IPS-18c (cell line): ENCODE measurements at regions not wholly inside any gene's neighbourhood (a gene's known extent, or its start where the extent isn't known, plus 50 kb on each side); places are given as distances from the start of the nearest gene placed in this dataset.

Experiments used
- H3K4me3 ChIP-seq: 2 replicates; pipeline ENCODE4 v1.7.0; 2013; ENCODE audit warnings: low read depth, mild to moderate bottlenecking, low read length, moderate library complexity; ENCODE audit not compliant: insufficient read depth
- H3K9me3 ChIP-seq: one replicate; pipeline ENCODE4 v1.6.1; 2013; ENCODE audit warnings: mild to moderate bottlenecking, low read length, moderate library complexity; ENCODE audit not compliant: control insufficient read depth, insufficient read depth

DNA sequence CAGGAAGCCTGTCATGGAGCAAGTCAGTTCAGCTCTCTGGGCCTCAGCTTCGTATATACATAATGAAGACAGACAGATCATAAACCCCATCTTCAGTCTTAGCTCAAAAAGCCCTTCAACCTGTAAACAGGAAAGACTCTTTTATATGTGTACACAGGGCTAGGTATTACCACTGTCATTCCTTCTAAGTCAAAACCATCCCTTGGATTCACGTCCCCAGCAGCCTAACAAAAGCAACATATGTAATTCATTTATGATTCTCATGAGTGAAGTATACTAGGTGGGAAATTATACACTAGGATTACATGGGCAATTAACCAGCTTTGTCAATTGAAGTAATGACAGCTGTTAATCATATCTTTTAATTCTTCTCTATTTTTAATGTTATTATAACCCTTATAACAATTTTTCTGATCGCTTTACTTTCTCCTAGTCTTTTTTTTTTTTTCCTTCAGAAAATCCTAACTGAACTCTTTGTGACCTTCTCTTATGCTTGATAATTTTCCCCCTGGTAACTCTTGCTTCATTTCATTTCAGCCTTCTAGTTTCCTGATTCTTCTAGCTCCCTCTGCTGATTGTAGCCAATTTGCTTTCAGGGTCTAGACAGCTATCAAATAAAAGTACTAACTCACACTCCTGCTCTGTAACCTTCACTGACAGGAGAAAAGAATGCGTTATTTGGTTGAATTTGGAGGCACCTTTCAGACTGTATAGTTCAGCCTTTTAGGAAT, 99.7 kb downstream of the RBM43 start:
- H3K9me3 ChIP-seq = no peaks in the 10 kb centered on the region
- no peak overlapping the region for H3K4me3 ChIP-seq

DNA sequence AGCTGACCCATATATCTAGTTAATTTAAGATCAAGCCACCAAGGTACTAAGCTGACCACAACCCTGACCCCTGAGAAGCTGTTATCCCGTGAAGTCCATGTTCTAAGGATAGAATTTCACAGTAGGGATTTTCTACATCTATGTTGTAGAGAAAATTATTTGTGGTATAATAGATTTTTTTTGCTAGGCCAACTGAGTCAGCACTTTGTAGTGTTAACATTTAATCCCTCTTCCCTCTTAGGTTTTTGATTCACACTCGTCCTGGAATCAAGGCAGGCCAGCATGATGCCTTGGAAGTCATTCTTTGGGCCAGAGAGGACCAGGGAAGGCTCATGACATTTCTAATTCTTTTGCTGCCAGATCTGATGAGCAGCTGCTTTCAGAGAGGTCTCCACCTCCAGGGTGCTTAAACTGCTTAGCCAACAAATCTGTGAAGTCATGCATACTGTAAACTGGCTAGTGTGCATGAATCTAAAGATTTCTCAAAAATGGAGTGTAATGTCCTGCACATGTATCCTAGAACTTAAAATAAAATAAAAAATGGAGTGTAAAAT, 102.5 kb downstream of the RBM43 start:
- Histone ChIP-seq H3K9me3 (no peaks in the 10 kb centered on the region), H3K4me3 (no peak overlapping the region)

DNA sequence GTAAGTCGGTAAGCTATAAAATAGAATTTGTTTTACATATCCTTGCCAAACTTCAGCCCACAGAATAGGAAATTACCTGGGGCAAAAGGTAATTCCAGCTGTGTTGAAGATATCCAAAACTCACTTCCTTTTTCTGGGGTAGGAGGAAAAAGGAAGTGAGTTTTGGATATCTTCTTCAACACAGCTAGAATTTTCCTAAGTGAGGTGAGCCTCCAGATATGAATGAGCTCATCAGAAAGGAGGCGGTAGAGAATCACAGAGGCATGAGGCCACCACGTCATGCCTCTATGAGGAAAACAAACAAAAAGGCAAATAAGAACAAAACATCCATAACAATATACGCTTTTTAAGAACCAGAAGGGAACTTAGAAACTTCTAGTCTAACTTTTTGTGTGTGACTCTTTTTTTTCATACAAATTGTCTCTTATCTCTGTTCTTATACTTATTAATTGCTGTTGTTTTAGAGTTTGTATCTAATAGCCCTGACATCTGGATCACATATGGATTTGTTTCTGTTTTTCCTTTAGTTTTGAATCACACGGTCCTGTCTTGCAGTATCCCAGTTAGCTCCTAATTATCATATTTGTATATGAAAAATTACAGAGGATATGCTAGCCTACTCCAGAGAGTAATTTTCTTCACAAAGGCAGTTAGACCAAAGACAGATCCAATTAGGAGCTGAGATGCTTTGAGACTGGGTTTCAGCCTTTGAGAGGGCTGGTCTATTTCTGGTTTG, 104.5 kb downstream of the RBM43 start:
- Histone ChIP-seq H3K9me3 (no peaks in the 10 kb centered on the region), H3K4me3 (no peak overlapping the region)

DNA sequence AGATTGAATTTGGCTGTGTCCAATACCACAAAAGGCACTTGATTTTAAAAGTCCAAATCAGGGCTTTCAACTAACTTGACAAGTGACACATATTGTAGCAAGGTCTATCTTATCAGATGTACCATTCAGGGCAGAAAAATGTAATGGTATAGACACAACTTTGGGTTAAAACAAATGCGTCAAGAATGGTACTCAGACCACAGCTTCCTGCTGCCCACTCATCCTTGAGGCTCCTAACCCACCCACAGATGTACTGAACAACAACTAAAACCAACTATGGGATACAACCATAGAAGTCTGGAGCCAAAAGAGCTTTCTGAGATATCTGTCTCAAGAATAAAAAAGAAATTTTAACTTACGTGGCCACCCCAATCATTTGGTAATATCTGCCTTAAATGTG, 105.2 kb downstream of the RBM43 start:
- no peaks in the 10 kb centered on the region for H3K9me3 ChIP-seq
- H3K4me3 ChIP-seq = no peak overlapping the region

DNA sequence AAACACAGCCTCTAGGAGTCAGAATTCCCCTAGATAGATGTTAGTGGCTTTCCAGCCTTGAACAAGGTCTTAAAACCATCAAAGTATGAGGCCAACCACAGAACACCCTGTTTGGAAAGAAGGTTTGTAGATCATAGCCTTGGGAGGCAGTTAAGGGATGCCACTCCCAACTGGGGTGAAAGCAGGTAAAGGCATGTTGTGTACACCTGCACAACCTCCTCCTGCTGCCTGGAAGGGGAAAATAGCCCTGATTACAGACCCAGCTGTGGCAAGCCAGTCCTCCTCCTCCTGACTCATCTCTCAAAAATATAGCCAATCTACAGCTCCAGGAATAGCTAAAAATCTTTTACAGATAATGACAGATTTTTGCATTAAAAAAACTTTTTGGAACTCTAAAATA, 108.1 kb downstream of the RBM43 start:
- no peaks in the 10 kb centered on the region for H3K9me3 ChIP-seq
- H3K4me3 ChIP-seq = no peak overlapping the region

DNA sequence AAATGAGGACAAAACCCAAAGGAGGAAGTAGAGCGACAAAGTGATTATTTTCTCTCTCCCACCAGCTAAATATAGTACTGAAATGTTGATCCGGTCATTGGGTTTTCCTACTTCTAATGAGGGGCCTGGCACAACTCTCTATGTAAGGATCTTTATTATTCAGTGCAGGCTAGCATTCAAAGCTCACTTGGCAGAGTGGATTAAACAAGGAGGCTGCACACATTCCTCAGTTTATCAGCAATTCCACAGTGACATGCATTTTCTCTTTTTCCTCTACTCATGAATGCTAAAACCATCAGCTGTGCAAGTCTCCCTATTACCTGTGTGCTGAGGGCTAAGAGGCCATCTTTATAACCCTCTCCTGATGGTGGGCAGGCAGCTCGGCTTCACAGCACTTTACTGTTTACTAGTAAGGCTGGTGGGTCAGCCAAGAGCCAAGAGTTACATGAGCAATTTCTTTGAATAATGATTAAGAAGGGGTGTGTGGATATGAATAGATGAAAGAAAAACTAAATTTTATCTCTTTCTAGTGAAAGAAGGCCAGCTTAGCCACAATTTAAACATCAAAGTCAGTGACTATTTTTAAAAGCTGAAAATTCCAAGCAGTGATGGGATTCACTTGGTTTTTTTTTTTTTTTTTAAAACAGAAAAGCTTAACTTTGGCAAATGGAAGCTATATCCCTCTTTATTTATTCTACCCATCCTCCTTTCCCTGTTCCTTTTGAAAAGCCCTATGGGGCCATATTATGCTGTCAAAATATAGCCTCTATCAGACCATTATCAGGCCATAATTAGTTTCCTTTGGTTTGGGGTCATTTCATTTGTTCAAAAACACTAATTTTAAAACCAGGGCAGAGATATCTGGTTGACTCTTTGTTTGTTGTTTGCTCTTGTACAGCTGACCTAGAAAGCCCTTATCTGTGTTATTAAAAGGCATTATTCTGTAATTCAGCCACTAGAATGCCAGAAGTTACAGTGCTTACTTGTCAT, 111.0 kb downstream of the RBM43 start:
- H3K9me3 ChIP-seq = no peaks in the 10 kb centered on the region

DNA sequence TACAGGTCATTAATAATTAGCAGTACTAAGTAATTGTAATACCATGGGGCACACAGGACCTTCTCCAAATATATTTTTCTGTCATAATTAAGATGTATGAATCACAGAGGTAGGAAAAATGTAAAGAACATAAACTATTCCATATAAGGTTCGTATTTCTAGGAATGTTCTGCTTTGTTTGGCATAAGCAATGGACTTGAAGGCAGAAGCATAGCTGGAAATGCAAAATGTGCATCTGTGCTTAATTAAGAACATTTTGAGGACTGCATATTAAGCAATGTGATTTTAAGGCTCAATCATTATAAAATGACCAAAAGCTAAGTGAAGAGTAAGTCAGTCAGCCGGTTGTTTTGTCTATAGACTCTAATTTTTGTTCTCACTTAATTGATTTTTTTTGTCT, 123.2 kb downstream of the RBM43 start:
- Histone ChIP-seq H3K9me3 (no peaks in the 10 kb centered on the region), H3K4me3 (no peak overlapping the region)

More for the DNA sequence above, 111.0 kb downstream of the RBM43 start:
- H3K4me3 ChIP-seq = no peak overlapping the region

DNA sequence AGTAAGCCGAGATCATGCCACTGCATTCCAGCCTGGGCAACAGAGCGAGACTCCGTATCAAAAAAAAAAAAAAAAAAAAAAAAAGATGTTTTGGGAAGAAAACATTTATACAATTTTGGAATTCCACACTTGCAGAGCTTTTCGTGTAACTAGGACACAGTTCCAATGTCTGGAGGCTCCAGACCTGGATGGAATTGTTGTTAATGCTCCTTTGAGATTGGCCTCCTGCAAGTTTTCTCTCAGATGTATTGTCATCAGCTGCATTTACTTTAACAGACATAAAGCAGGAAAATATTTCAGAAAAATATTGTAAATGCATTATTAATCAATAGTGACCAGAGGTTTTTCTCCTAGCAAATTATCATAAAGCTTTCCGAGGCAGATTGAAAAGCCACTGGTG, 124.1 kb downstream of the RBM43 start:
- Histone ChIP-seq H3K9me3 (no peaks in the 10 kb centered on the region), H3K4me3 (no peak overlapping the region)

DNA sequence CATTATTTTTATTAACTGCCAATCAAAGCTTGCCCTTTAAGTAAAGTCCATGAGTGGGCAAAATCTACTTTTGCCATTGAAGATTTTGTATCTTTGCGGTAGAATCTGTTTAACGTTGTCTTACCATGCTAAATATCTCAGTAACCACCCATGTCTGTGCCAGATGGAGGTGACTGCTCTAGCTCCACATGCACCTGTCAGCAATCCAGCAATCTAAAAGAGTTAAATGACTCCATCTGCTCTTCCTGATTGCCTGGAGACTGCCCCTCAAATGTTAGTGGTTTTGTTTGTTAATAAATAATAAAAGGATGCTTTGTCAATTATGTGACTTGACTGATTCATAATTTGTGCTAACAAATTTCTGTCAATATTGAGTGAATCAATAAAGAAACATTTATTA, 141.7 kb downstream of the RBM43 start:
- no peaks in the 10 kb centered on the region for H3K9me3 ChIP-seq

DNA sequence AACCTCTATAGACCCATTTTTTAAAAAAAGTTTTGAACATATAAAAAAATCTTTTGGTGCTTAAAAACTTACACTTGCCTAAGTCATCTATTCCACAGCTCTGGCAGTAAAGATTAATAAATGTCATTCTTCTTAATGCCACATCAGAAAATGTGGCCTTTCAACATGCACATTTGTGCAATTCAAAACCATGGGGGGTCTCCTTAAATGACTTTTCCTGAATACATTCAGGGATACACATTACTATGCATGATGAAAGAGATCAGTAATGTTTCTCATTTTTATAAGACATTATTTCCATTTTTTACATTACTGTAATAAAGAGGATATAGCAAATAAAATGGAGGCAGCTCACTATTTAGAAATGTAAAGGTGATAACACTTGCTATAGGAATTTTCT, 142.3 kb downstream of the RBM43 start:
- no peak overlapping the region for H3K4me3 ChIP-seq
- H3K9me3 ChIP-seq = no peaks in the 10 kb centered on the region

More for the DNA sequence above, 141.7 kb downstream of the RBM43 start:
- no peak overlapping the region for H3K4me3 ChIP-seq

DNA sequence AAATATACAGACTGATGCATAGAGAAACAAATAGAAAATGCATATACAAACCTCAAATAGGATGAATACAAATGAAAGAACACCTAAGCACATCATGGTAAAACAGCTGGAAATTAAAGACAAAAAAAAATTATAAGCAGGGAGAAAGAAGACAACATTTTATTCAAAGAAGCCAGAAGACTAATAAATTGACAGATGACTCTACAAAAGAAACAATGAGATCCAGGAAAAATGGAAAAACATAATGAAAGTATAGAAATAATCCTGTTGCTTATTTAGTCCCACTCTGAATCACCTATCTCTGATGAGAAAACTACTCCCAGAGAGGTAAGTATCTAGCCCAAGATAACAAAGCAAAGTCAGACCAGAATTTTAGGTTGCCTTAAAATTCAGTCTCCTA, 143.4 kb downstream of the RBM43 start:
- Histone ChIP-seq H3K4me3 (no peak overlapping the region), H3K9me3 (no peaks in the 10 kb centered on the region)

DNA sequence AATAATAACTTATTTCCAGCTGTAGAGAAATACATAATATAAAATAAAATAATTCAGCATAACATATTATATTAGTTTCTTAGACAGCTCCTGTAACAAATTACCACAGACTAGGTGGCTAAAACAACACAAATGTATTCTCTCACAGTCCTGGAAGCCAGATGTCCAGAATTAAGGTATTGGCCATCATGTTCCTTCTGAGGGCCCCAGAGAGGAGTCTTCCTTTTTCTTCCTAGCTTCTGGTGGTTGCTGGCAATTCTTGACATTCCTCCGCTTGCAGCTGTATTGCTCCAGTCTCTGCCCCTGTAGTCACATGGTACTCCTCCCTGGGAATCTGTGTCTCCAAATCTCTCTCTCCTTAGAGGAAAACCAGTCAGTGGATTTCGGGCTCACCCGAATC, 146.8 kb downstream of the RBM43 start:
- Histone ChIP-seq H3K9me3 (no peaks in the 10 kb centered on the region), H3K4me3 (no peak overlapping the region)

DNA sequence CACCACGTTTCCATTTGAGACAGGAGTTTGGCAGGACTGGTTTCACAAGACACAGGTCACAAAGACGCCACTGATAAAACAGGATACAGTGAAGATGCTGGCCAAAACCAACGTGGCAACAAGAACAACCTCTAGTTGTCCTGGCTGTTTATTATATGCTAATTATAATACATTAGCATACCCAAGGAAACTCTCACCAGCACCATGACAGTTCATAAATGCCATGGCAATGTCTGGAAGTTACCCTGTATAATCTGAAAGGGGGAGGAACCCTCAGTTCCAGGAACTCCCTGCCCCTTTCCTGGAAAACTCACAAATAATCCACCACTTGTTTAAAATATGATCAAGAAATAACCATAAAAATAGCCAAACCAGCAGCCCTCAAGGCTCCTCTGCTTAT, 148.3 kb downstream of the RBM43 start:
- H3K4me3 ChIP-seq = no peak overlapping the region
- H3K9me3 ChIP-seq = no peaks in the 10 kb centered on the region

DNA sequence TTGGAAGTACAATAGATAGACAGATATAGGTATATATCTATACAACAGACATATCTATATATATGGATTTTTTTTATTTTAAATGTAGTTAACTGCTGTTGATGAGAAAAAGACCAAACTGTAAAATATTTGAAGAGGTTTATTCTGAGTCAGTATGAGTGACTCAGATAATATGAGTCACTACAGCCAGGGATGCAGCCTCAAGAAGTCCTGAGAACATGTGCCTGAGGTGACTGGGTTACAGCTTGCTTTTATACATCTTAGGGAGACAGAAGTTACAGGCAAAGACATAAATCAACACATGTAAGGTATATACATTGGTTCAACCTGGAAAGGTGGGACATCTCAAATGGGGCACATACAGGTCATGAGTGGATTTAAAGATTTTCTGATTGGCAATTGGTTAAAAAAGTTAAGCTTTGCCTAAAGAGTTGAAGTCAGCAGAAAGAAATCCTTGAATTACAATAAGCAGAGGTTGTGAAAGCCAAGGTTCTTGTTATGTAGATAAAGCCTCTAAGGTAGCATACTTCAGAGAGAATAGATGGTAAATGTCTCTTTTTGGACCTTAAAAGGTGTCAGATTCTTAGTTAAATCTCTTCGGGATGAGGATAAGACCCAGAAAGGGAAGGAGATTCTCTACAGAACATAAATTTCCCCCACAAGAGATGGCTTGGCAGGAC, 149.9 kb downstream of the RBM43 start:
- H3K4me3 ChIP-seq = no peak overlapping the region
- no peaks in the 10 kb centered on the region for H3K9me3 ChIP-seq

DNA sequence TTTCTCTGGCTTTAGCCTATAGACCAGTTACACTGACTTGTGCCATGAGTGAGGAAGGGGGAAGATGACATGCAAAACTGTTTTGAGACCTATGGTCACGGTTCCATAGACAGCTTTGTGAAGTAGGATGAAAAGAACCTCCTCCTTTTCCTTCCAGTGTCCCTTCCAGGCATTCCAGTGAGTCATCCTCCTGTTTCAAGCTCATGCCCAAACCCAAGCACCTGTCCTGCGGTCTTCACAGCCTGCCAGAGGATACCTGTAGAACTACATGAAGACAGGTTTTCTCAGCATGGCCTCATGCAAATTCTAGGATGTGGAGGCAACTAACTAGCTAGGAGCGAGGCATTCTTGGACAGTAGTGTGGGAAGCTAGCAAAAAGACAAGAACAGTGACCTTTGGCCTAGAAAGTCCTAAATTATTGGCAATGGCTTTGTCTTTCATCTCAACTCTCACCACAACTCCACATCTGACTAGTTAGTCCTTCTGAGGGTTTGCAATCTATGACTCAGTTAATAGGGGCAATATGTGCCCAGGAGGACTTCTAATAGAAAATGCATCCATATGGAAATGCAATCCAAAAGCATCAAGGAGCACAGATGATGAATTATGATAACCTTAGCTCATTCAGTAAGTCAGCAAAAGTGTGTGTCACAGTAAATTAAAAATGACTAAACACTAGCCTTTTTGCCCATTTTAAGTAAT, 154.7 kb downstream of the RBM43 start:
- no peak overlapping the region for H3K4me3 ChIP-seq

DNA sequence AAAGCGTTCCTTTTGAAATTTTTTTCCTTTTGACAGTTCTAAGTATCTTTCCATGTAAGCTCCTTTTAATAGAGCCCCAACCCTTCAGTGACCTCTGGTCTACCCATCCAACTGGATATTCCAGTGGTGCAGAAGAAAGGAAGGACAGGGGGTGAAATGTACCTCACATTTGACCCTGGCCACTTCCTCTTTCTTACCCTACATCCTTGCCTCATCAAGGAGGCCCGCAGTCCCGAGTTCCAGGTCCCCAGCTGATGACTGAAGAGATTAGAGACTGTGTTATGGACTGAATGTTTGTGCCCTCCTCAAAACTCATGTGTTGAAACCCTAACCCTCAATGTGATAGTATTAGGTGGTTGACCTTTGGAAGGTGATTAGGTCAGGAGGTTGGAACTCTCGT, 158.1 kb downstream of the RBM43 start:
- Histone ChIP-seq H3K4me3 (no peak overlapping the region), H3K9me3 (no peaks in the 10 kb centered on the region)

More for the DNA sequence above, 154.7 kb downstream of the RBM43 start:
- no peaks in the 10 kb centered on the region for H3K9me3 ChIP-seq
